GM21447 (cell line): ENCODE measurements at regions not wholly inside any gene's neighbourhood (a gene's known extent, or its start where the extent isn't known, plus 50 kb on each side); places are given as distances from the start of the nearest gene placed in this dataset.
"Not testable (repeated sequence)": the region's sequence is repeated elsewhere in the genome, so short reads cannot be mapped to it uniquely, and the experiment has no call there.

Experiments used
- ATAC-seq: cut with Tn5 transposase; IDR thresholded peaks from one replicate; pipeline ENCODE4 v1.9.1; 2021; ENCODE audit not compliant: unreplicated experiment

DNA sequence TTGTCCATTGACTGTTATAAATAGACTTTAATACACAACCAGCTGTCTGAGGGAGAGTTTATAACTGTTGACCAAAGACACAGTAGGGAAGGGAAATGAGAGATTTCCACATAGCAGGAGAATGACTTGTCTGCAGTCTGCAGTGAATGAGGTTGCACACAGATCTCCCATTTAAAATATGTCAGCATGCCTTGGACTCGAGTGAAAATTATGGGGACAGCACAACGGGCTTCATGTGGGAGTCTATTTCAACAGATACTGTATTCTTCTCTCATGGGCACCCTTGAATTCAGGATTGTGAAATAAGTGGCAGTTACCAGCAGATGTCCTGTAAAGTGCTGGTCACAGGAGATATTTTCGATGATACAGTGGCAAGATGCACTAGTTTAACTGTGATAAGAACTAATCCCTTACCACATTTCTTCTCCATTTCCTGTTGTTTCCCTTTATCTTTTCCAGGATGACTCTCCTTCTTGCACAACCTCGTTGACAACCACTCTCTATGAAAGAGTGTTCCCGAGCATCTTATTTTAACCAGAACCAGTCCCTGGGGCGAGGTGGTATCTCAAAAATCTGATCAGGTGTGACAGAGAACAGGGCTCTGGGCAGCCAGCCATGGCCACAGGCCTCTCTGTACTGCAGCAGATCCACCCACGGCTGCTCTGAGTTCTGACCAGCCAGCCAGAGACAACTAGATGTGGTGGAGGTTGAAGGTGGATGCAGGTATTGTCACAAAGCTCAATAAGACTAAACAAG is 51.5 kb upstream of the MAP3K1 start:
- ATAC-seq: no peak

DNA sequence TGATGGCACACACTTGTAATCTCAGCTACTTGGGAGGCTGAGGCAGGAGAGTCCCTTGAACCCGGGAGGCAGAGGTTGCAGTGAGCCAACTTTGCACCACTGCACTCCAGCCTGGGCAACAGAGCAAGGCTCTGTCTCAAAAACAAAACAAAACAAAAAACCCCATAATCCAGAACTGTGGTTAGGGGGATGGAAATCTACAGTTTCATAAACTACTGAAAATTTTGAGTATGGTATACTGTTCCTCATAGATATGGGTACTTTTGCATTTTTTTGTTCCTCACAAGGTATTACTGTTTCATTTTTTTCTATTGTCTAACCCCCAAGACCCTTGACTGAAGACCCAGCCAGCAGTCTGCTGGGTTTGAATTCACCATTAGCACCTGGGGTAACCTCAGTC is 52.2 kb upstream of the MAP3K1 start:
- ATAC-seq: no peak

DNA sequence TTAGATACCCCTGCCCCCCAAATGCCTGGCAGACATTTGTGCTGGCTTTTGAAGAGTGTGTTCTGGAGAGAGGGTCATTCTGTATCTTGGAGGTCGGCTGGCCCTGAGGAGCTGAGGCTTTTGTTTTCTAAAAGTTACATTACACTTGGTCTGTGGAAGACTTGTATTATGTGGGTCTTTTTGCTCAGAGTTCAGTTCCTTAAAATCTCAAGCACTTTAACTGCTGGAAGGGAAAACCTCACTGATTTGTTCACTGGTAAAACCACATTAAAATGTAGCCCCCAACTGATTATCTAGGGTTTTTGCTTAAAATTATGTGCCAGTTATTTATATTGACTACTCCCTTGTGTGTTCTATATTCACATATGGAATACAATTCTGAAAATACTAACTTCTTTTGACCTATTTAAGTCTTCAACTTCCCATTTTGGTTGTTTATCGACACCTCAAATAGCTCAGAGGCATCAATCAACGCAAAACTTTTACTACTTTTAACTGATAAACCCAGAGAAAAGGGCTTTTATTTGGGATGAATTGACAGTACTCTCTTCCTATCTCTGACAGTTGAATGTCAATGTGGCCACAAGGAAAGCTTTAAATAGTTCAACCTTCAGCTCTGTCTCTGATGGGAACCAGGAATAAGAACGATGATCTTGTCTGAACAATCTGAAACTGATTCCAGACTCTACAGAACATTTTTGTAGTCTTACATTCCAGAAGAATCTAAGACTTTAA is 54.0 kb upstream of the MAP3K1 start:
- ATAC-seq: no peak

- ATAC-seq: no peak
Measured at GRCh38 chr5:56760723-56761122, 54.6 kb upstream of the MAP3K1 start.

- no peak for ATAC-seq
Measured at GRCh38 chr5:56759521-56760216, 55.7 kb upstream of the MAP3K1 start.

- no peak for ATAC-seq
Measured at GRCh38 chr5:56757077-56757476, 58.3 kb upstream of the MAP3K1 start.

DNA sequence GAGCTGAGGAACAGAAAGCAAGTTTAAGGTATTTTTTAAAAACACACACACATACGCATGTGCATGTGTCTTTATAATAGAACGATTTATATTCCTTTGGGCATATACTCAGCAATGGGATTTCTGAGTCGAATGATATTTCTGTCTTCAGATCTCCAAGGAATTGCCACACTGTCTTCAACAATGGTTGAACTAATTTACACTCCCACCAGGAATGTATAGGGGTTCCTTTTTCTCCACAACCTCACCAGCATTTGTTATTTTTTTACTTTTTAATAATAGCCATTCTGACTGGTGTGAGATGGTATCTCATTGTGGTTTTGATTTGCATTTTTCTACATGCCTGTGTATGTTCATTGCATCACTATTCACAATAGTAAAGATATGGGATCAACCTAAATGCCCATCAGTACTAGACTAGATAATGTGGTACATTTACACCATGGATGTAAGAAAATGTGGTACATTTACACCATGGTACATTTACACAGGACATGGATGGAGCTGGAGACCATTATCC is 60.3 kb upstream of the MAP3K1 start:
- no peak for ATAC-seq

DNA sequence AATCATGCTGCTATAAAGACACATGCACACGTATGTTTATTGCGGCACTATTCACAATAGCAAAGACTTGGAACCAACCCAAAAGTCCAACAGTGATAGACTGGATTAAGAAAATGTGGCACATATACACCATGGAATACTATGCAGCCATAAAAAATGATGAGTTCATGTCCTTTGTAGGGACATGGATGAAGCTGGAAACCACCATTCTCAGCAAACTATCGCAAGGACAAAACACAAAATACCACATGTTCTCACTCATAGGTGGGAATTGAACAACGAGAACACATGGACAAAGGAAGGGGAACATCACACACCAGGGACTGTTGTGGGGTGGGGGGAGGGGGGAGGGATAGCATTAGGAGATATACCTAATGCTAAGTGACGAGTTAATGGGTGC is 61.8 kb upstream of the MAP3K1 start:
- not testable (repeated sequence) for ATAC-seq

DNA sequence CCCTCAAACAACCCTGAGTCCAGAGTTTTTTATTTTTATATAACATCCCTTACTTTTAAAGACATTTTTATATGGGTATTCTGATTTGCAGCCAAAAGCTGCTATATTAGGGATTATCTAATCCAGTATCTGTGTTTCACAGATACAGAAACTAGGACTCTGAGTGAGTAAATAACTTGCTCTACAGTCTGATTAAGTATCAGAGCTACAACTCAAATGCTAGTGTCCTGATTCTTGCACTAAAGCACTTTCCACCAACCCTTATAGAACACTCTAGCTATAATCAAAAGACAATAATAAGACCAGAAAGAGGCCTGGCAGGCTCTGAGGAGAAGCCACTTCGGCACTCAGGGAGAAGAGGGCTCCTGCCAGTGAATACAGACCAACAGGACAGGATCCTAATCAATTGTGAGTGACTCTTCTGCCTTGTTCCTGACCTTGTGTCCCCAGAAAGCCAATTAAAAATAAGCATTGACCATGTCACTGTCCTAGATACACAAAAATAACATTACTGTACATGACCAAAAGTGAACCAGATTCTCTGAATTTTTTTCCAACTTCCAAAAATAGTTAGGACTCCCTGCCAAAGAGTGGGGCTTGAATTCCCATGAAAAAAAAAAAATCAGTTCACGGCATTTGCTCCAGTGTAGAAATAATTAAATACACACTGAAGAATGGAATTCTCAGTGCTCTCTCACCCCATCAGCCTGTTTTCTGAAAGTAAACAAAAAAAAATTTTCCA is 63.6 kb upstream of the MAP3K1 start:
- ATAC-seq: no peak

DNA sequence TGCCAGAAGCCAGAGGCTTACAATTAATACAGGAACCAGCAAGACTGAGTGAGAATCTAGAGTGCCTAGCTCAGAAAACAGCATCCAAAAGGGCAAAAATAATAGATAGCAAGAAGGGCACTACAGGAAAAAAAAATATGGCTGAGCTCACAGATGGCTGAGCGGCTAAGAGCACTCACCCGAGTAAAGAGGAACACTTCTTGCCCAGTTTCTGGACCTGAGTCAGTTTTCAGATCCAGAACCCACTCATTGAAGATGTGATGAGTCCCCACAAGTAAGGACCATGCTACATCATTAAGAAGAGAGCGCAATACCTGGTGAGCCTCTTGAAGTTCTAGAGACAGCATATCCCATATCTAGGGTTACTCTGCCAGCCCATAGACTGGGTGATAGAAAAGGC is 65.5 kb upstream of the MAP3K1 start:
- ATAC-seq: no peak

GRCh38 chr5:56746553-56747339 is 68.6 kb upstream of the MAP3K1 start:
- no peak for ATAC-seq

DNA sequence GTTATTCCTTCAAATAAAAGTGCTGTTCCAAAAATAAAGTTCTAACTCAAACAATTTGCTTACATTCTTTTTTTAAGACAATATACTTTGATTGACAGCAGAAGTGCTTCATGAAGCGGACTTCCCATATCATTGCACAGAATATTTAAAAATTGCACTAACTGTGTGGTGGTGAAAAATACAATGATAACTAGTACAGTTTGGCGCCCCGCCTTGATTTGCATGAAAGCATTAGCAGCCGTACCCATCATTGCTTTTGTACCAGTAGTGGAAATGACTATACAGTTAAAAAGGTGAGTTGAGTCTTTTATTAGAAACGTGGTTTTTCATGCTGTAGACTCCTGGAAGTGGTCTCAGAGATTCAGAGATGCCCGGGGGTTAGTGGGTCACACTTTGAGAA is 69.5 kb upstream of the MAP3K1 start:
- ATAC-seq: no peak

GRCh38 chr5:56740868-56741267 is 74.5 kb upstream of the MAP3K1 start:
- ATAC-seq: no peak

DNA sequence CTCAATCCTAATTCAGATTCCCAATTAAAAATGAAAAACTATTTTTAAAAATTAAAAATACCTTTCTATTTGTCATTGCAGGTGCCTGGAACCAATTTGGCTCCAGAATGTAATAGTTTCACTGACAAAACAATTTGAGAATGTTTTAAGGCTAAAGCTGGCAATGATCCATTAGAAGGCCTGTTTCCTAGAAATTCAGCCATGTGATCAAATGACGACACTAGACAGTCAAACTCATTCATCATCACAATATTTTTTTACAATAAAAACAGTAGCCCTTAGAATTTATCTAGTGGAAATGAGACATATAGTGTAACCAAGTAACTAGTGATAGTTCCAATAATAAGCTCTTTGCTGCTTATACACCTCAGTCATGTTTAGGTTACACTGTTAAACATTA is 75.4 kb upstream of the MAP3K1 start:
- ATAC-seq: no peak

DNA sequence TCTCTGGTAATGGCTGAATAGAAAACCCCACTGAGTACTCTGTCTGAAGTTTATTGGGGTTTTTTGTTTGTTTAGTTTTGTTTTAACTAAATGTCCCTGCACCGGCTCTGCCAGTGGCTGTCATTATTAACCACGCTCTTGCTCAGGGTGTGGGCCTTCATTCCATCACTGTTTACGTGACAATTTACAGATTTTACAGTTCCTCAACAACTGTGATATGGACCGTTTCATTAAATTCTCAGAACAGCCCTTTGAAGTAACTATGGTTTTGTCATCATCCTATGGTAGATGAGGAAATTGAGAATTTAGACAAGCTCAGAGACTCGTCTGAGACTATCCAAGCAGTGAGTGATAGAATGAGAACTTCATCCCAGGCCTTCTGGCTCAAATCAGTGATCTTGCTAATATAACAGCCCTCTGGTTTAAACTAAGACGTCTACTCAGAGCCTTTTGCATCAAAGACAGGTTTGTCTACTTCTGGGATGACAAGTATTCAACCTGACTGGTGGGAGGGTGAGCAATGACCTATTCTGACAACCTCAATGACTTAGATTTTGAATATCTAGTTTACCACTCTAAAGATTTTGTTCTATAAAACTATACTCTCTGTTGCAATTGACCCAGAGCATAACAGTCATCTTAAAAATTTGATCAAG is 77.3 kb upstream of the MAP3K1 start:
- no peak for ATAC-seq

DNA sequence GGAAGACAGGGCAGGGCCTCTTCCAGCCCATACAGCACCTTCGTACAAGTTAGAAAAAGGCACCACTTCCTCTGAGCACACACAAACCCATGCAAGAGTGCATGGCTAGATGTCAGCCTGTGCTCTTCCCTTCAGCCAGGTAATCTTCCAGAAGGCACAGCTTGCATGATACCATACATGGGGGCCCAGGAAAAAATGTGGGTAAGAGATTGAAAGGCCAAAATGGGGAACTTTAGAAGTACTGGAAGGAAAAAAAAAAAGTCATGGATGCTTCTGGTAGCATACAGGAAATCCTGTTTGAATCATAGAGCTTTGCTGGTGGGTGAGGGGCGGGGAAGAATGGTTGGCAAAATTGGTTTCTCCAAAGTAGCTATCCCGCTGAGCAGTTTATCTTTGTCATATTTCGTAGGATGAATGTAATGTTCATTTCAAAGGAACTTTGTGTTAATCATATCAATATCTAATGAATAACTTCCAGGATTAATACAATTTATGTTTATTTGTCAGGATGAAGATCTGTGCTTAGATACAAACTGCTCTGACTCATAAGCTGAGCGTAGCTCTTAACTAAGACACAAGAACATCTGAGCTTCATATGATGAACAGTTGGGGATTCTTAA is 78.2 kb upstream of the MAP3K1 start:
- ATAC-seq: no peak

GRCh38 chr5:56735849-56736641 is 79.3 kb upstream of the MAP3K1 start:
- ATAC-seq: no peak

DNA sequence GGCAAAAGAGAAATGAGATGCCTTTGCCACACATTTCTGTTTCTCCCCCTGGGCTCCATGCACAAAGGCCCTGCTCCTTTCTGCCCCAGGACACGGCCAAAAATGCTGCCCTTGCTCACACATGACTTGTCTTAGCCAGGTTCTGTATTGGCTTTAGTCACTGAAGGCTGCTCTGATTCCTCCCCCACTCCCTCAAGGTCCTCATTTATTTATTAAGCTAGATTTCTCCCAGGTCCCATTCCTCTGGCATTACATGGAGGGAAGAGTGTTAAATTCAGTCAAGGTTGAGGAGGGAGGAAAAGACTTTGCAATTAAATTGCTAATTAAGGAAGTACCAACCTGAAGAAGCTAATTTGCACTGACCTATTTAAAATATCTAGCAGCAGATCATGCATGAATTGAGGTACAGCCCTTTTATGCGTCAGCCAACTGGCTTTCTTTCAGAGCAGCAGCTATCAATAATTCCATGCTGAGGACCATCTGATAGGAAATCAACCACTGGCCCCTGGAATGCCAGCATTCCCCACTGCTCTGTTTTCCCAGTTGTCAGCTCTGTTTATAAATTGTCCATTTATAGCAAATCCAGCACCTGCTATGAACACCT is 81.2 kb upstream of the MAP3K1 start:
- ATAC-seq: no peak
